Smooth muscle cell (in vitro differentiated cells): ENCODE measurements at regions not wholly inside any gene's neighbourhood (a gene's known extent, or its start where the extent isn't known, plus 50 kb on each side); places are given as distances from the start of the nearest gene placed in this dataset.

ENCODE experiments used
- DNase-seq: peaks from one replicate; lab custom pipeline; 2025; ENCODE audit not compliant: unreplicated experiment; lab: John Stamatoyannopoulos, UW
- H2AFZ ChIP-seq: fragments of 200-600 bp; sonication (generic); 2 replicates; pipeline ENCODE4 v1.6.0; 2016; ENCODE audit warnings: antibody characterized with exemption, low read depth, mild to moderate bottlenecking
- H3F3A ChIP-seq: fragments of 200-600 bp; sonication (generic); 2 replicates; pipeline ENCODE4 v1.6.0; 2017; ENCODE audit warnings: antibody characterized with exemption, low read depth
- H3K27ac ChIP-seq: fragments of 200-600 bp; sonication (generic); 2 replicates; pipeline ENCODE4 v1.5.1; 2016; ENCODE audit warnings: low read depth, mild to moderate bottlenecking
- H3K27me3 ChIP-seq: fragments of 200-600 bp; sonication (generic); 2 replicates; pipeline ENCODE4 v1.6.1; 2016; ENCODE audit warnings: low read depth, mild to moderate bottlenecking
- H3K36me3 ChIP-seq: fragments of 200-600 bp; sonication (generic); 2 replicates; pipeline ENCODE4 v1.5.1; 2016; ENCODE audit warnings: low read depth
- H3K4me1 ChIP-seq: fragments of 200-600 bp; sonication (generic); 2 replicates; pipeline ENCODE4 v1.5.1; 2016; ENCODE audit warnings: low read depth
- H3K4me2 ChIP-seq: fragments of 200-600 bp; sonication (generic); 2 replicates; pipeline ENCODE4 v1.6.0; 2016; ENCODE audit warnings: mild to moderate bottlenecking
- H3K4me3 ChIP-seq: fragments of 200-600 bp; sonication (generic); 2 replicates; pipeline ENCODE4 v1.5.1; 2016; ENCODE audit warnings: mild to moderate bottlenecking
- H3K79me2 ChIP-seq: fragments of 200-600 bp; sonication (generic); 2 replicates; pipeline ENCODE4 v1.6.0; 2016; ENCODE audit warnings: low read depth, mild to moderate bottlenecking
- H3K9ac ChIP-seq: fragments of 200-600 bp; sonication (generic); 2 replicates; pipeline ENCODE4 v1.6.0; 2016; ENCODE audit warnings: low read depth
- H3K9me3 ChIP-seq: fragments of 200-600 bp; sonication (generic); replicated peaks from 2 replicates; pipeline ENCODE4 v1.5.1; 2016; ENCODE audit warnings: low read depth
- H4K20me1 ChIP-seq: fragments of 200-600 bp; sonication (generic); 2 replicates; pipeline ENCODE4 v1.6.0; 2016; ENCODE audit warnings: low read depth
- CTCF ChIP-seq: fragments of 200-600 bp; sonication (generic); IDR thresholded peaks from 2 replicates; pipeline ENCODE4 v1.5.1; 2017; ENCODE audit warnings: borderline replicate concordance, mild to moderate bottlenecking, antibody characterized with exemption; ENCODE audit not compliant: insufficient read depth, poor library complexity, severe bottlenecking
- WGBS: methylation state at CpG from one replicate; pipeline ENCODE4 v1.1.7; 2016; ENCODE audit warnings: low lambda C conversion rate; 5-methylcytosine and 5-hydroxymethylcytosine counted together

GRCh38 chr9:129334105-129334935 lies 156.3 kb upstream of the IER5L start:
- peak overlapping the region; percentile 30 for H3K9ac ChIP-seq
- H3K79me2 ChIP-seq, result no peaks in the 10 kb centered on the region
- H3K4me1 ChIP-seq, result peaks cover 19% of the 10 kb centered on the region
- H2AFZ ChIP-seq, result no peak overlapping the region
- H3K27ac ChIP-seq, result peak overlapping the region; percentile 82
- TF ChIP-seq CTCF, result no peak
- H3K36me3 ChIP-seq, result no peaks in the 10 kb centered on the region
- H3K9me3 ChIP-seq, result no peaks in the 10 kb centered on the region
- H4K20me1 ChIP-seq, result no peaks in the 10 kb centered on the region
- peak; percentile 54 for DNase-seq
- peaks cover 50% of the 10 kb centered on the region for H3F3A ChIP-seq
- peak overlapping the region; percentile 5 for H3K4me3 ChIP-seq
- 2% methylated on average over 28 of the region's 28 CpGs for WGBS
- H3K4me2 ChIP-seq, result peak overlapping the region; percentile 59
- no peaks in the 10 kb centered on the region for H3K27me3 ChIP-seq

- no peaks in the 10 kb centered on the region for H3K27me3 ChIP-seq
- peak overlapping the region; percentile 30 for H3K9ac ChIP-seq
- H3K27ac ChIP-seq, result peak overlapping the region; percentile 82
- 19% methylated on average over 10 of the region's 10 CpGs for WGBS
- TF ChIP-seq CTCF, result no peak
- no peak for DNase-seq
- no peaks in the 10 kb centered on the region for H3K79me2 ChIP-seq
- H4K20me1 ChIP-seq, result no peaks in the 10 kb centered on the region
- no peak overlapping the region for H2AFZ ChIP-seq
- H3K4me2 ChIP-seq, result peak overlapping the region; percentile 59
- peak overlapping the region; percentile 5 for H3K4me3 ChIP-seq
- H3K4me1 ChIP-seq, result peaks cover 15% of the 10 kb centered on the region
- H3F3A ChIP-seq, result peaks cover 43% of the 10 kb centered on the region
- H3K36me3 ChIP-seq, result no peaks in the 10 kb centered on the region
- H3K9me3 ChIP-seq, result no peaks in the 10 kb centered on the region
These were observed 155.6 kb upstream of the IER5L start for GRCh38 chr9:129333617-129334104.

GRCh38 chr9:129332581-129332980 lies 154.5 kb upstream of the IER5L start:
- Histone ChIP-seq H3K27ac (peak overlapping the region; percentile 80), H3K4me1 (peaks cover 14% of the 10 kb centered on the region)

More at GRCh38 chr9:129332581-129332980, 154.5 kb upstream of the IER5L start:
- Histone ChIP-seq H3K27me3 (no peaks in the 10 kb centered on the region), H2AFZ (no peak overlapping the region), H3K4me3 (no peak overlapping the region), H3K4me2 (no peak overlapping the region), H4K20me1 (no peaks in the 10 kb centered on the region), H3F3A (peaks cover 37% of the 10 kb centered on the region), H3K36me3 (no peaks in the 10 kb centered on the region), H3K9ac (peak overlapping the region; percentile 46), H3K9me3 (no peaks in the 10 kb centered on the region), H3K79me2 (no peaks in the 10 kb centered on the region)
- DNase-seq, result no peak
- 75% methylated on average over 4 of the region's 4 CpGs for WGBS
- TF ChIP-seq CTCF, result no peak
